ENCODE measurements at regions not wholly inside any gene's neighbourhood (a gene's known extent, or its start where the extent isn't known, plus 50 kb on each side); places are given as distances from the start of the nearest gene placed in this dataset.
A peak's percentile ranks its signal among the peaks of the same experiment; 100 is the strongest.
"Not testable (repeated sequence)": the region's sequence is repeated elsewhere in the genome, so short reads cannot be mapped to it uniquely, and the experiment has no call there.

DNA sequence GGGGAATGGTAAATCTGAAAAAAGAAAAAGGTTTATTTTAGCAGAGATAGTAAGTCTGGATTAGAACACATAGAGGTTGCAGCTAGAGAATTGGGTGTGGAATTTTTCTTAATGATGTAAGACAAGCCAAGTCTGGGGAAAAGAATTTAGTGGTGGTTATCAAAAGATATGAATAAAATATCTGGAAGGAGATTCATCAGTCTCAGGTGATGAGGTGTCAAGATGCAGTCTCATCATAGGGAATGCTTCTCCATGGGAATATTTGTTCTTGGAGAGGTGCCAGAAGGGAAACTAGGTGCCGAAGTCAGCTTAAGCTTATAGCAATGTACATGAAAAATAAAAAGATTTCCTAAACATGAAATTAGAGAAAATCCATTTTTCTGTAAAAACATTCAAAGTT, 504.1 kb upstream of the NR3C2 start:
- no peak for DNase-seq

DNA sequence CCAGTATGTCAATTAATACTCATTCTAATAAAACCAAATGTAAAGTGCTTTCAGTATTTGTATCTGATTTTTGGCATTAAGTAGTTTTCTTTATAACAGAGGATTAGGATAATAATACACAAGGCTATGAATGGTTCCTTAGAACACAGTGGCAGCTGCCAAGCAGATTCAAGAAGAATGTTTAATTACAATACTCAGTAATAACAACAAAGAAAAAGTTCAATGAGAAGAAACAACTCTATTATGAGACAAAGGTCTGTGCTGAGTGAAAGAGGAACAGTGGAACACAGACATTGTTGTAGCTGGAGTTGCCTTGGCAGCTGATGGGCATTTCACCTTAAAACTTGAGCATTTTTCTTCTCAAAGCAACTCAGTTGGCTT, 502.6 kb upstream of the NR3C2 start:
- no peak for DNase-seq

DNA sequence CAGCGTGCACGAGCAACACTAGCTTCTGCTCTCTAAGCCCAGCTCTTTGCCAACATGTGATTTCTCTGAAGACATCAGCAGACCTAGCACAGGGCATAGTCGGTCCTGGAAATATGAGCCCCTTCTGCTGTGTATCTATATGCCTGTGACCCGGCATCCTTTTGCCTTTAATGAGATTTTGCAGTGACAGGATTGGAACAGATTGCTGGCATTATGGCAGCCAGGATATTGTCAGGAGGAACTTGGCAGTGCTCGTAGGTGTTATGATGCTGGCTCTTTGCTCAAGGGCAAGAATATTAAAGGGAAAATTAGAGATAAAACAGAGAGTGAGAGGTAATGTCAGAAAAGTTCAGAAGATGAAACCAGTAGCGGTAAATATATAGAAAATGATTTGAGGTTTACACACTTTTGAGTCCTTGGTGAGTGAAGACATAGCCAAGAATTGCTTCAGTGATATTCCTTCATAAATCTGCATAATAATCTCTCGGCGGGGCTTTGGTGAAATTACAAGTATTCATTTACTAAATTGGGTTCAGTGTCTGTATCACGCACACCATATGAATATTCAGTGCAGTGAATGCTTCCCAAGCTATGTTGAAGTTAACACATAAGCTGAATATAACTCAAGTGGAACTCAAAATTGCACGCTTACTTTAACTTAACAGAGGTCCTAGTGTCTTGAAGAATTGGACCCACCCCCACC, 502.1 kb upstream of the NR3C2 start:
- no peak for DNase-seq

DNA sequence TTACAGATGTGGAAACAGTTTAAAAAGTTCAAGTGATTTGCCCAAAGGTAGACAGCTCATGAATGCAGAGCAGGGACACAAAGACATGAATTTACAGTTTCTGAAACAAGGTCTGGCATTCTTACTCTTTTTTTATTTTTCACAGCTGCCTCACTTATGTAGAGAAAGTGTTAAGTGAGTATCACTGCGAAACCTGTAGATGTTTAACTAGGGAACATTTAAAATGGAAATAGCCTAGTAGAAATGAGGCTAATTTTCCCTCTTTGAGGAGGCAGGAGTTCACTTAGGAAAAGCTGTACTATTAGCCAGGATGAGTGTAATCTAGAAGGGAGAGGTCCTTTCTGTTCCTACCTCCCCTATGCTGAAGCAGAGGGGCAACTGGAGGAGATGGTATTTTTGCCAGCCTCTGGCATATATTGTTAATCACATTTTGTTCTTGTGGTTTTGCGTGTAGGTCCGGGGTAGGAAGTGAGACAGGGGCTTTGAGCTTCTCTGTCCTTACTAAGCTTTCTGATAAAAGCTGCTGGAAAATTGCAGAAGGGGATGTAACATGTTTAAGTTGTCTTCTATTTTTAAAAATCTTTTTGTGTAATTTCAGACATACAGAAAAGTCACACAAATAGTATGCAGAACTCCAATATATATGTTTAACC, 492.8 kb upstream of the NR3C2 start:
- DNase-seq, result no peak

DNA sequence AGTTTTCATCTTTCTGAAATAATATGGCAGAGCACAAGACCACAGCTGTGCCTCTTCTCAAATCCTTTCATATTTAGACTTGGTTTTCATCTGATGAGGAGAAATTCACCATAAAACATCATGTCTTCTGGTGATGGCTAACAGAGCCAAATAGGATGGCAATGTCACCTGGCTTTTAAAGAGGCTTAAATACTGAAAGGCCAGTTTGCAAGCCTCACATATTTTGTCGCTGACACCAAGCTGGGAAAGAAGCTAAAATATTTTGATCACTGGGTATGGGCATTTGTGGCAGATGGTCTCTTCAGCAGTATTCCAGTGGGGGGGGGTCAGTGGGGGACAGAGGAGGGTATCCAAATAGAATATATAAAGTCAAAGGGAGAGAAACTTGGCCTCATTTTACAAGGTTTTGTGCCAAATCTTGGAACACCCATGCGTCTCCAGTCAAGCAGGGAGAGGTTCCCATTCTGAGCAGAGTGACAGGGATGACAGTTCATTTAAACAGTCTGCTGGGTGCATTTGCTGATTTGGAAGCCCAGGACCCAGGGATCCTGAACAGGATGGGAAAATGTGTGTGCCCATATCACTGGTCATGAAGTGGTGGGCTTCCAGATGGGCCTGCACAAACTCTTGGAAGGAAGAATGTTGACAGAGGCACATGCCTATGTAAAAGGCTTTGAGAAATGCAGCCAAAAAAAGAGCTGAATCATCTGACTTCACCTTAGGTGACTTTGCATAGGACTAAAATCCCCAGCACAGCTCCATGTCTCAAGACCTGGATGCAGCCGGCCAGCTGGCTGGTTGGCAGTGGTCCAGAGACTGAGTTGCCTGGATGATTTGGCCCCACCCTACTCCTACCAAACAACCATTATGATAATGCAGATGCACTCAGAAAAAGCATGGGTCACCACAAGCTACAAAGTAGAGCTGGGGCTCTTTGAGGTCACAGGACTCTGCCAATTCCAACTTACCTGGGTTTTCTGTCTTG, 484.4 kb upstream of the NR3C2 start:
- DNase-seq, result peak; percentile 17 to 55

DNA sequence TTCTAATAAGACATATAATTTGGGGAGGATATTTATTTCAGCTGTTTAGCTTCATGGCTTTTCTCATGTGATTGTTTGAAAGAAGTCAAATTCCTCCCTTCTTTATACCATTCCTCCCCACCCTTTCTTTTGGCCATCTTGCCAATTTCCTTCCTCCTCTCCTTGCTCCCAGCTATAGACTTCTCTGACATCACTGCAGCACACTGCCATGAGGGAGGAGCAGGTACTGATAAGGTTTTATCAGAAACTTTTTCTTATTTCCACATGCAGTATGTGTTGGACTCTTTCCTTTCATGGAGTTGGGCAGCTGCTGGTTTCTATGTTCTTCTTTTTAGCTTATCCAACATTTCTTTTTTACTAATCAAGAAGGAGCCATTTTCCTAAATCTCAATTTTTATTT, 481.7 kb upstream of the NR3C2 start:
- DNase-seq, result no peak

DNA sequence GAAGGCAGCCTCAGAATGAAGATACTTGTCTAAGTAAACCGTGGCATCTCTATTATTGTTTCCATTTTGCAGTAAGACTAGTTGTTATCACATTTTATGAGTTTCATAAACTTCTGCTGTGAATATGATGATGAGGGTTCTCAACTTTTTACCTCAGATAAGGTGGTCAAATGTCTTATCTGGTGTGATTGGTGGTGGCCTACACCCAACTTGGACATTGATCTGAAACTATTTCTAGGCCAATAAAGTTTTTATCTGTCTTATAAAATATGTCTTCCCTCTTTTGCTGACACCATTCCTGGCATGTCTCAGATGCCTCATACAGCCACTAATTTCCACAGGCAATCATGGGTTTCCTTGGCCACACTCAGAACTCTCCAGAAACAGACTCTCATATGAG, 480.3 kb upstream of the NR3C2 start:
- DNase-seq, result no peak

DNA sequence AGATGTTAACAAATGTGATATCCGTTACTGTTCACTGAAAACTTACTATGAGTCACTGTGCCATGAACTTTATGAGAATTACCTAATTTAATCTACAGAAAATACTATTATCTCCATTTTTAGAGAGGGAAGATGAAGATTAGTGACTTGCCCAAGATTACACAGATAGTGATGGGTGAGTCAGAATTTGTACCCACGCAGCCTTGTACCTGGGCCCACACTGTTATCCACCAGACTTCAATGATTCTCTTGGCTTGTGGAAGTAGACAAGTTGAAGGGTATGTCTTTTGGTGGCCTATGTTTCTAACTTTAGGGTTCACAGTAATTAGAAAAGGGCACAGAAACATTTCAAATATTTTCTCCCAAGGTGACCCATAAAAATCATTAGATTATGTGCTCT, 472.5 kb upstream of the NR3C2 start:
- DNase-seq, result no peak

DNA sequence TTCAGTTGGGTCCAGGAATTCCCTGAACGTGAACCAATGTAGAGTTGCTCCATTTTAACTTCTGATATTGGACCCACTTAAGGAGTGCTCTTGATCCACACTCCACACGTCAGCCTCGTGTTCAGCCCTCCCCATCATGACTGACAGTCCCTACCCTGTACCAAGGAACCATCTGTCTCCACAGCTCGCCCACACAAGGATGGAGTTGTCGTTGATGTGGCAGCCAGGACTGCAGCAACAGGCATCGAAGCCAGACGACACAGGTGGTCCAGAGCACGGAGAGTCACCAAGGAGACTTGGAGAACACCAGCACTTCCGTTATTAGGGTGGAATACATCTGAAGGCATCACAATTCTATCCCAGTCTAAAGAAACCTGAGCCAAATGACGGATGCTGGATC, 472.1 kb upstream of the NR3C2 start:
- DNase-seq, result no peak

DNA sequence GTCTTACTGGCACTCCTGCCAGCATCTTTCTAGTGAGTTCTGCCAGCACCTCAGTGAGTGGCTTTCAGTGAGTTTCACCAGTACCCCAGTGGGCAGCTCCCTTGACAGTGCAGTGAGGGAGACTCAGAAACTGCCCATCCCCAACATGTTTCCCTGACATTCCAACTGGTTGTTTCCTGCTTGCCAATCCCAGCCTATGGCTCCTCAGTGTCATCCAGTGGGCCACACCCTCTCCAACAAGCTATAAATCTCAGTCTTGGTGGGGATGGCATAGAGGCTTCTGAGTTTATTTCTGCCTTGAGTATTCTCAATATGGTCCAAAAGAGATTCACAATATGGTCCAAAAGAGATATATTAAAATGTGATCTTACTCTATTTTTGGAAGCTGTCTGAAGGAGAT, 461.2 kb upstream of the NR3C2 start:
- no peak for DNase-seq

DNA sequence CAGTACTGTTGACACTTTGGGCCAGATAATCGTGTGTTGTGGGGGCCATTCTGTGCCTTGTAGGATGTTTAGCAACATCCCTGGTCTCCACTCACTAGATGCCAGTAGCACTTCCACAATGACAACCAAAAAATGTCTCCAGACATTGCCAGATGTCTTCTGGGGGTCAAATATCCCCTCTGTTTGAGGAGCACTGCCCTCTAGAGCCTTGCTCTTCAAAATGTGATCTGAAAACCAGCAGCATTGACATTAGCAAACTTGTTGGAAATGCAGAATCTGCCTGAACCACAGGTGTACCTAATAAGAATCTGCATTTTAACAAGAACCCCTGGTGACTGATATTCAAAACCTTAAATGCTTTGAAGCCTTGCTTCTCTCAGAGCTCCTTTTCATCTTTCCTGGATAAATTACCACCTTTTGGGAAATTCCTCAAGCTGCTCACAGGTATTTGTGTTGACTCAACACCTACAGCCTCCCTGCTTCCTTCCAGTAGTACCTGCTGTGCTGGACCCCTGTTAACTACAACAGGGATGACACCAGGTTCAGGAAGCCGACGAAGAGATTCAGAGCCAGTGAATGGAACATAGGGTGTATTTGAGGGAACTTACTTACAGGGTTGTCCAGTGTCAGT, 459.0 kb upstream of the NR3C2 start:
- no peak for DNase-seq

DNA sequence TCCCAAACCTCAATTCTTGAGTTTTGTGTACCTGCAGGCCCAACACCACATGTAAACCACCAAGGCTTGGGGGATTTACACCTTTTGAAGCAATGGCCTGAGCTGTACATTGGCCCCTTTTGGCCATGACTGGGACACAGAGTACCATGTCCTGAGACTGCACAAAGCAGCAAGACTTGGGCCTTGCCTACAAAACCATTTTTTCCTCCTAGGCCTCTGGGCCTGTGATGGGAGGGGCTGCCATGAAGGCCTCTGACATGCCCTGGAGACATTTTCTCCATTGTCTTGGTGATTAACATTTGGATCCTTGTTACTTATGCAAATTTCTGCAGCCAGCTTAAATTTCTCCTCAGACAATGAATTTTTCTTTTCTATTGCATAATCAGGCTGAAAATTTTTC, 455.9 kb upstream of the NR3C2 start:
- not testable (repeated sequence) for DNase-seq

DNA sequence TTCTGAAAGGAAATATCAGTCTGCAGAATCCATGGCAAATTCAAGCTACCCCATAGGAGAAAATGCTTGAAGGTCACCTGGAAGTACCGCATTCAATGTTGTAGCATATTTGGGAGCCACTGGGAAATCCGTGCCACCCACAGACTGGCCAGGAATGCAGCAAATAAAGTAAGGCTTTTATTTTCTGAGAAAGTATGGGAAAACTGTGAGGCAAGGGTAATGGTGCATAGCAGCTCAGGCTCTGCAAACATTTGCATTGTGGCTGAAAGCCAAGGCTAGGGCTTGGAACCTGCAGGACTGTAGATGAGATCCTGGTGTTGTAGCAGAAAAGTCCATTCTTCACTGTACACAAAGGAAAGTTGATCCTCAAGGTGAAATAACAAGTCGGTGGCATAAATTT, 450.9 kb upstream of the NR3C2 start:
- no peak for DNase-seq

DNA sequence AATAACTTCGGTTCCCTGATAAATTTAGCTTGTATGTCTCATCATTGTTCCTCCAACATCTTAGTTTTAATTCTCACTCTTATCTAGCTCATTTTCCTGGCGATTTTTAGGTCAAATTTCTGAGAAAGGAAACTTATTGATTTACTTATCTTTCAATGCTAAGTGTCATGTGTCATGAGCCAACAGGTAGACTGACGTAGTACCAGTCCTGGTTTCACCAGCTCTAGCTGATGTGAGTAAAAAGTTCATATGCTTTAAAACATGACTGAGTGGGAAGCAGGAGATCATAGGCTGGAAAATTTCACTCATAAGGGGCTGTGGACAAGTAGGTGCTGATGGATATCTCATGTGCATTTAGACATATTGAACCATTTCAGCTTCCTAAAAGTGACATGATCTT, 441.7 kb upstream of the NR3C2 start:
- DNase-seq, result no peak

DNA sequence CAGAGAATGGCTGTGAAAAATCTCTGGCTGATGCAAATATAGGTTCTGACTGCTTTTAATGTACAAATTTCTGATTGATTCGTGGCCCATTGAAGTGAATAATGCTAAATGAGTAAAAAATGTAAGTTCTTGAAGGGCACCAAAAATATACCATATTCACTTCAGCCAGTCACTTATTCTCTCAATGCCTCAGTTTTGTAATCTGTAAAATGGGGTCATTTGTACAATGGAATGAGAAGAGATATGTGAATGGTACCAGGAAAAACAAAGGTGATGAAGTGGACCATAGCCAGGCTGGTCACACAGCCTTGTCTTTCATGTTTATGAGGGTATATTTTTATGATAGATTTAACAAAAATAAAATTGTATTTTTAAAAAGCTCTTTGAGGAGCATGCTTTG, 441.2 kb upstream of the NR3C2 start:
- DNase-seq, result no peak

DNA sequence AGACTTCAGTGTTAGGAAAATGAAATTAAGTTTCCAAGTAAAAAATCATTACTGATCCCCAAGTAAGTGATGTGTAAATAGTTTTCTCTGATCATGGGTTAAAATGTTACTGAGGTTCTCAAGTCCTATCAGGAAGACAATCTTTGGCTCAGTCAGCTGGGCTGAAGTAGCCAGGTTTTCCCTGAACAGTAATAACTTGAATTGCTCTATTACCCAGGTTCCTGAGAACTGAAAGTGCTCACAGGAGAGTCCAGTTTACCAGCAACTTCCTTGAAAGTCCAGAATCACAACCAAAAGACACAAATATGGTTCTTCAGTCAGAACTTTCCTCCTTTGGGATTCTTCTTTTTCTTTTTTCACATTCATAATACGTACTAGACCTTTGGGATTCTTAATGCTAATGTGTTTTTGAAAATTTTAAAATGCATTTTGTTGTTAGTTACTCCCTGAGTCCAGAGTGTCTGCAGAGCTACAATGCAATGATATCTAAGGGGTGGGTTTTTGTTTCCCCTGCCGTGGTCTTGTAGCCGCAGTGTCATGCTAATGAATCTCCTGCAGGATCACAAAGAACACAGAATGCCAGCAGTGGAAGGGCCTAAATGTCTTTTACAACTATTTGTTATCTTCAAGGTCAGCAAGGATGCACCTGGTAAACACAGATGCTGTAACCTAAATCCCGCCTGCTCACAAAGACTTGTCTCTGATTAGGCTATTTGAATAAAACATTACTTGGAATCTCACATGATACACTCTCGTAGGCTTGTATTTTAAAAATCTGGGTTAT, 439.8 kb upstream of the NR3C2 start:
- DNase-seq, result no peak

DNA sequence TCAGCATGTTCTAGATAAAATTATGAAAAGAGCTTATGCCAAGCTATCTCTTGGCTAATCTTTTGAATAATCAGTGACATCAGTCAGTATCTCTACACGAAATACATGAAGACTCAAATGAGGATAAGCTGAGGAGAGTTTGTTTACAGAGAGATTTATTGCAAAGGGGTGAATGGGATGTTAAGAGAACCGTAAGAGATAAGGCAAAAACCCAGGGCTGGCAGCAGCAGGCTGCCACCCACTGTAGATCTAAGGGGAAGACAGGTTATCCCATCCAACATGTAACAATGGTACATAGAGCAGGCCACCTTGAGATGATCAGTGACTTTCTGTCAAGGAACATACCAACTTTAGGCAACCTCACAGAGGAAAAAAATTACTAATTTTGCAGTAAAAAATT, 432.1 kb upstream of the NR3C2 start:
- DNase-seq, result no peak

DNA sequence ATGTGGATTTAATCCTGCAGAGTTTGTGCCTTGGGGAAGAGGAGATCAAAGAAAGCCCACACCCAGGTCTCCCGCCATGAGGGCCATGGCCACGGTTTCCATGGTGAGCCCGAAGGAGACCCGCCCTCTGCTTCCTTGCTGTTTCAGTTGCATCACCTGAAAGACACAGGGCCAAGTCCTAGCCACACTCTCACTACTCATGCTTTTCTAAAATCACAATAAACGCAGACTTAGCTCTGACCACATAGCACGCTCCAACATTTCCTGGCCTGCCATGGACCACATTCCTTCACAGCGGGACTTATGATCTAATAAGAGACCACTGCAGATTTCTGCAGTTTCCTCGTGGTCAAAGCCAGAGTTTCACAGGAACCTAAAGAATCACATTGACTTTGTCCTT, 426.0 kb upstream of the NR3C2 start:
- DNase-seq, result no peak

DNA sequence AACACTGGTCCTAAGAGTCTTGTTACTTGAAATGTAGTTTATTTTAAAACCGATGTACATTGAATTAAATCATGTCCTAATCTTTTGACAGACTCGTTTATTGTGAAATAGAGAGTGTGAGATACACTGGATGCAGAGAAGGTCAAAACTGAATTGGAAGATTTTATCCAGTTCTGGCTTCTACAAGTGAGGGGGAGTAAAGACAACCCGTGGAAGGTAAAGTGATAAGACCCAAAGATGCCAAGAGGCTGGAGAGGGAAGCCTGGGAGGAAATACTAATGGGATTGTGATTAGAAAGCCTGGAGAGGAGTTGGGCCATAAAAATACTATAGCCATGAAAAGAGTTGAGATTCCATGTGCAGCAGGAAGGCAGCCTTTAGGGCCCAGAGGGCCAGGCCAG, 424.5 kb upstream of the NR3C2 start:
- DNase-seq, result no peak

DNA sequence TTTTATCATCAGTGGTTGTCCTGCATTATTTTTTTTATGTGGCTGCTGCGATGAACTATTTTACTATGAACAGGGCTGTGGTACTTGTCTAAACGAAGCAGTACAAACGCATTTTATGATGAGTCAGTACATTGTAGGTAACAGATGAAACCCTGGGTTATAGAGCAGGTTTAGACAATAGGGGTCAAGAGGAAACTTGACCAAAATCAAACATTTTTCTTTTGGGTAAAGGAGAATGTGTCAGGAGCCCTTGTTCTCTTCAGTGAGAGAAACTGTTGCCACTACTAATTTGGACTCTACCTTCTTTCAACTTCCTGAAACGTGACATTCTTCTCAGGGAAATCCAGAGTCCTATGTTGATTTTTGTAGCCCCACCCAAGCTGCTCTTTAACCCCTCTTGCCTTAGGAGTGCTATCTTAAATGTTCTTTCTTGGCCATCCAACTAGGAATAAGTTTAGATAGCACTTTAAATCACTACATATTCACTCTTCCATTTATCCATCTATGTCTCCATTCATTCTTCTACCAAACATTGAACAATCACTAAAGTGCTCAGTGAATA, 415.8 kb upstream of the NR3C2 start:
- no peak for DNase-seq

DNA sequence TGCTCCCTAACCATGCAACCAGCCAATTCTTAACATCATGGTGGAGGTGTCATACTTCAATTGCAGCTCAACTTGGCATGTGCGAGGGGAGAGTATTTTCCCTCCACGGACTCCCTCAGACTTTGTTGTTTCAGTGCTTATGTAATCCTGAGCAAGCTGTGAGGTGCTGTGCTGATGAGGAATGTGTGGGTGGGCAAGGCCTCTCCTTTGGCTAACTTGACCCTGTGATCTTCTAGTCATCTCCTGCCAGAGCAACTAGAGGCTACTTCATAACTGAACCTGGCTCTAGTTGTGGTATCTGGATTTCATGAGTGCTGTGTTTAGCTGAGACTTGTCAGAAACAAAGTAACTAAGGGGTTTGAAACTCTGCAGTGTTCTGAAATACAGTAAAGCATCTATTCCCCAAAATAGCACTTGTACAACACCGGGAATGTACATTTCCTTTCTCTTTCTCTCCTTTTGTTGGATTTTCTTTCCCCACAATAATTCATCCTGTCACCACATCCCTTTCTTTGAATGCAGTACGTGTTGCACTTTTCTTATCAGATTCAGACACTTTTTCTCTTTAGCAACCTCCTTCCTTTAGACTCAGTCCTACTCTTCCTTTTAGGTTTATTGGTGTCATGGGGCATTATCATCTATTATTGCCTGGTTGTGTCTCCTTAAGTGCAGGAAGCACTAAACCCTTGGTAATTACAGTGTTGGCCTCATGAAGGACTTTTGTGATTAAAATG, 415.2 kb upstream of the NR3C2 start:
- DNase-seq, result no peak

DNA sequence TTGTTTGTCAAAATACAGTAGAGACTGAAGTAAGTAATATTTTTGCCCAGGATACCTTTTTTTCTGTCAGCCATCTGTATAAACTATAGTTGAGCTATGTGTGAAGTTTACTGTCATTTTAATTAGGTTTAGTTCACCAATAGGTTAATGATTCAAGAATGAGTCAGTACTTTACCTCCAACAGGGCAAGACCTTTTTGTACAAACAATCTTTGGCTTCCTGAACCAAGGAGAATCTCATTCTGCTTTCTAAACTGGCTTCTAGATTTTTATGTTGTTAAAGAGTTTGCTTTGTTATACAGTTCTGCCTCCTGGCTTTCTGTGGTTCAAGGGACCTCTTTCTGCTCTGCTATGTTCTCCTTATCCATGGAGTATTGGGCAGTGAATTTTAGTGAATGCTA, 412.0 kb upstream of the NR3C2 start:
- DNase-seq, result no peak
